ENCODE measurements at regions not wholly inside any gene's neighbourhood (a gene's known extent, or its start where the extent isn't known, plus 50 kb on each side); places are given as distances from the start of the nearest gene placed in this dataset.

DNA sequence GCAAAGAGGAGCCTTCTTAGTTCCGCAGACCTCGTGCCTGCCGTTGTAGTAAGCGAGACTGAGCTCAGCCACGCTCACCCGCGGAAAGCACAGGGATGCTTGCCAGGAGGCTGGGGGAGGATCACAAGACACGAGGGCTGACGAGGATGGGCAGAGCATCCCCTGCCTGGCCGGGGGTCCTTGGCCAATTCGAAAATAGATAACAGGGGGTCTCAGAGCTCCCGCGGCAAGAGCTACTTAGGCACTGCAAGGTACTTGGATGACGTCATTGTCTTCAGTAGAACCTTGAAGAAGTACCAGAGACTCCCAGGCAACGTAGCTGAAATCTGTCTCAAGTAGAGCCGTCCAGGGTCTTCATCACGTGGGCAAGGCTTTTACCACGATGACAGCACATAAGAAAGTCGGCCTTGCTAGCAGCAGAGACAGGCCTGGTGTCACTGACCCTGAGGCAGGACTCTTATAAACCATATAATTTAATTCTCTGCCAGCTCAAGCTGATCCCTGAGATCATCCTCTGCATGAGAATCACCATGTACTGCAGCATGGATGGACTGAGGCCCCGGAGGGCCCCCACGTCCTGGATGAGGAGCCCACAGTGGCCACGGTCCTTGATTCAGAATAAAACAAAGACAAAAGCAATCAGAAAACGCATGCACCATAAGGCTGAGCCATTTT, 81.9 kb downstream of the TMEM18 start:
- no peak overlapping the region for H3K4me2 ChIP-seq
- H3F3A ChIP-seq (replicated peaks; ENCODE audit: insufficient read depth) = no peaks in the 10 kb centered on the region
- H3K4me3 ChIP-seq (ENCODE audit: low read depth in 2 of 2, low read length in 1 of 2) = no peak overlapping the region
- TF ChIP-seq JUND (IDR thresholded peaks at IDR 0.05) (no peak), RCOR1 (IDR thresholded peaks at IDR 0.05; ENCODE audit: low read length) (no peak; the same call in 1 of the 2 replicates)
- TF ChIP-seq, protein P1, sequence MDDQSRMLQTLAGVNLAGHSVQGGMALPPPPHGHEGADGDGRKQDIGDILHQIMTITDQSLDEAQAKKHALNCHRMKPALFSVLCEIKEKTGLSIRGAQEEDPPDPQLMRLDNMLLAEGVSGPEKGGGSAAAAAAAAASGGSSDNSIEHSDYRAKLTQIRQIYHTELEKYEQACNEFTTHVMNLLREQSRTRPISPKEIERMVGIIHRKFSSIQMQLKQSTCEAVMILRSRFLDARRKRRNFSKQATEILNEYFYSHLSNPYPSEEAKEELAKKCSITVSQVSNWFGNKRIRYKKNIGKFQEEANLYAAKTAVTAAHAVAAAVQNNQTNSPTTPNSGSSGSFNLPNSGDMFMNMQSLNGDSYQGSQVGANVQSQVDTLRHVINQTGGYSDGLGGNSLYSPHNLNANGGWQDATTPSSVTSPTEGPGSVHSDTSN (IDR thresholded peaks at IDR 0.05) = no peak
- peaks cover 0 to 59% of the 10 kb centered on the region in 2 experiments; a peak in 2 of 4 replicates for H3K4me1 ChIP-seq (ENCODE audit: control insufficient read depth in 1 of 2, insufficient read depth in 2 of 2, low read depth in 1 of 2, low read length in 1 of 2)
- no peaks in the 10 kb centered on the region for H3K27me3 ChIP-seq (ENCODE audit: insufficient read depth)
- H3K9ac ChIP-seq = no peak overlapping the region
- POLR2A ChIA-PET = no interaction called here
- no peak overlapping the region for H2AFZ ChIP-seq (ENCODE audit: low read depth)
- CTCF ChIA-PET = interaction anchor here (0.7 to 2.1 kb wide), 9 partner anchors 10 to 68 kb away, joined by 3 to 16 read pairs (median 3); no protein-coding TSS in a partner anchor
- H4K20me1 ChIP-seq (ENCODE audit: insufficient read depth) = no peaks in the 10 kb centered on the region
- DNase-seq = peak; percentile 82
- H3K9me2 ChIP-seq = no peaks in the 10 kb centered on the region
- H3K27ac ChIP-seq (ENCODE audit: low read depth in 2 of 2, low read length in 1 of 2) = peak overlapping the region in 1 of 2 experiments; percentile 98; a peak in 2 of 4 replicates
- H3K9me3 ChIP-seq = no peaks in the 10 kb centered on the region
- H3K79me2 ChIP-seq (ENCODE audit: insufficient read depth) = no peaks in the 10 kb centered on the region
- H3K36me3 ChIP-seq (replicated peaks in 1 of 2; ENCODE audit: control insufficient read depth in 1 of 2, insufficient read depth in 2 of 2, low read length in 1 of 2) = no peaks in the 10 kb centered on the region
- 55% methylated on average over 19 of the region's 23 CpGs for WGBS (ENCODE audit: low lambda C conversion rate)

DNA sequence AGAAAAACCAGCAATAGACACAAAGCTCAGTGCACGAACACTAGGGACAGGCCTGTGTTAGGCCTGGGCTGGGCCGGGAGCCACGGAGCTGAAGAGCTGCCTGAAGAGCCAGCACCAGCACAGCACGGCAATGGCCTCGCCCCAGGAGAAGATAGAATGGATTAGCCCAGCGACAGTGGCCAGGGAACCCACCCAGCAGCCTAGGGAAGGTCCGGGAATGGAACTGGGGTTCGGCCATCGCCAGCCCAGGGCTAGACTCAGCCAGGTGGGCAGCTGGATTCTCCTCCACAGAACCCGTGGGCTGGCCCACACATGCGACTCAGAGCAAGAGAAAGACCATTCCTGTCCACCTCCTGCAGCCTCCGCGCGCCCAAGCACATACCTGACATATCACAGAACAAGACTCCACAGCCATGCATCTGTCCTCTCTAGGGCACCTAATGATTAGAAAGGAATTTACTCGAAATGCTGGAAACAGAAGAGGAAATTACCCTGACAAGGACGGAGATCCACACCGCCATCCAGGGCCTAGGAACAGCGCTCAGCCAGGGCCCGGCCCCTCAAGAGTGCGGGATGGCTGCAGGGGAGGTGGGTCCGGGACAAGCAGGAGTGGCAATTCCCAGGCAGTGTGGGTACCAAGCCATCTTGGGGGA, 82.8 kb downstream of the TMEM18 start:
- no peak overlapping the region for H3K4me2 ChIP-seq
- H3K27me3 ChIP-seq (ENCODE audit: insufficient read depth) = no peaks in the 10 kb centered on the region
- H3K4me1 ChIP-seq (ENCODE audit: control insufficient read depth in 1 of 2, insufficient read depth in 2 of 2, low read depth in 1 of 2, low read length in 1 of 2) = peaks cover 0 to 60% of the 10 kb centered on the region in 2 experiments; a peak in 2 of 4 replicates
- H3K9ac ChIP-seq = no peak overlapping the region
- CTCF ChIA-PET = interaction anchor here (0.6 to 2.1 kb wide), 5 partner anchors 9 to 65 kb away, joined by 3 to 16 read pairs (median 5); no protein-coding TSS in a partner anchor
- H2AFZ ChIP-seq (ENCODE audit: low read depth) = no peak overlapping the region
- no peaks in the 10 kb centered on the region for H3K36me3 ChIP-seq (replicated peaks in 1 of 2; ENCODE audit: control insufficient read depth in 1 of 2, insufficient read depth in 2 of 2, low read length in 1 of 2)
- 60% methylated on average over 21 of the region's 21 CpGs for WGBS (ENCODE audit: low lambda C conversion rate)
- no peaks in the 10 kb centered on the region for H4K20me1 ChIP-seq (ENCODE audit: insufficient read depth)
- no peaks in the 10 kb centered on the region for H3K9me3 ChIP-seq
- H3K27ac ChIP-seq (ENCODE audit: low read depth in 2 of 2, low read length in 1 of 2) = peak overlapping the region in 1 of 2 experiments; percentile 98; a peak in 2 of 4 replicates
- no peaks in the 10 kb centered on the region for H3K9me2 ChIP-seq
- POLR2A ChIA-PET = no interaction called here
- no peaks in the 10 kb centered on the region for H3K79me2 ChIP-seq (ENCODE audit: insufficient read depth)
- DNase-seq = no peak
- no peaks in the 10 kb centered on the region for H3F3A ChIP-seq (replicated peaks; ENCODE audit: insufficient read depth)
- H3K4me3 ChIP-seq (ENCODE audit: low read depth in 2 of 2, low read length in 1 of 2) = no peak overlapping the region
- TF ChIP-seq RFX5 (IDR thresholded peaks at IDR 0.05; ENCODE audit: low read length) (no peak), EZH2phosphoT487 (IDR thresholded peaks at IDR 0.05; ENCODE audit: borderline replicate concordance, low read depth) (no peak), RAD21 (IDR thresholded peaks at IDR 0.05; ENCODE audit: low read length) (no peak), JUND (IDR thresholded peaks at IDR 0.05) (no peak), YY1 (IDR thresholded peaks at IDR 0.05; ENCODE audit: low read depth) (no peak), FOXM1 (IDR thresholded peaks at IDR 0.05; ENCODE audit: low read depth) (no peak)
- TF ChIP-seq, protein P2, sequence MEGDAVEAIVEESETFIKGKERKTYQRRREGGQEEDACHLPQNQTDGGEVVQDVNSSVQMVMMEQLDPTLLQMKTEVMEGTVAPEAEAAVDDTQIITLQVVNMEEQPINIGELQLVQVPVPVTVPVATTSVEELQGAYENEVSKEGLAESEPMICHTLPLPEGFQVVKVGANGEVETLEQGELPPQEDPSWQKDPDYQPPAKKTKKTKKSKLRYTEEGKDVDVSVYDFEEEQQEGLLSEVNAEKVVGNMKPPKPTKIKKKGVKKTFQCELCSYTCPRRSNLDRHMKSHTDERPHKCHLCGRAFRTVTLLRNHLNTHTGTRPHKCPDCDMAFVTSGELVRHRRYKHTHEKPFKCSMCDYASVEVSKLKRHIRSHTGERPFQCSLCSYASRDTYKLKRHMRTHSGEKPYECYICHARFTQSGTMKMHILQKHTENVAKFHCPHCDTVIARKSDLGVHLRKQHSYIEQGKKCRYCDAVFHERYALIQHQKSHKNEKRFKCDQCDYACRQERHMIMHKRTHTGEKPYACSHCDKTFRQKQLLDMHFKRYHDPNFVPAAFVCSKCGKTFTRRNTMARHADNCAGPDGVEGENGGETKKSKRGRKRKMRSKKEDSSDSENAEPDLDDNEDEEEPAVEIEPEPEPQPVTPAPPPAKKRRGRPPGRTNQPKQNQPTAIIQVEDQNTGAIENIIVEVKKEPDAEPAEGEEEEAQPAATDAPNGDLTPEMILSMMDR (IDR thresholded peaks at IDR 0.05) = no peak
- TF ChIP-seq, protein P3, sequence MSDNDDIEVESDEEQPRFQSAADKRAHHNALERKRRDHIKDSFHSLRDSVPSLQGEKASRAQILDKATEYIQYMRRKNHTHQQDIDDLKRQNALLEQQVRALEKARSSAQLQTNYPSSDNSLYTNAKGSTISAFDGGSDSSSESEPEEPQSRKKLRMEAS (IDR thresholded peaks at IDR 0.05; ENCODE audit: low read depth) = no peak
- TF ChIP-seq, protein P4, sequence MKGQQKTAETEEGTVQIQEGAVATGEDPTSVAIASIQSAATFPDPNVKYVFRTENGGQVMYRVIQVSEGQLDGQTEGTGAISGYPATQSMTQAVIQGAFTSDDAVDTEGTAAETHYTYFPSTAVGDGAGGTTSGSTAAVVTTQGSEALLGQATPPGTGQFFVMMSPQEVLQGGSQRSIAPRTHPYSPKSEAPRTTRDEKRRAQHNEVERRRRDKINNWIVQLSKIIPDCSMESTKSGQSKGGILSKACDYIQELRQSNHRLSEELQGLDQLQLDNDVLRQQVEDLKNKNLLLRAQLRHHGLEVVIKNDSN (IDR thresholded peaks at IDR 0.05; ENCODE audit: borderline replicate concordance, low read depth) = no peak
- TF ChIP-seq, protein P1 (IDR thresholded peaks at IDR 0.05) = no peak
- TF ChIP-seq, protein P5, sequence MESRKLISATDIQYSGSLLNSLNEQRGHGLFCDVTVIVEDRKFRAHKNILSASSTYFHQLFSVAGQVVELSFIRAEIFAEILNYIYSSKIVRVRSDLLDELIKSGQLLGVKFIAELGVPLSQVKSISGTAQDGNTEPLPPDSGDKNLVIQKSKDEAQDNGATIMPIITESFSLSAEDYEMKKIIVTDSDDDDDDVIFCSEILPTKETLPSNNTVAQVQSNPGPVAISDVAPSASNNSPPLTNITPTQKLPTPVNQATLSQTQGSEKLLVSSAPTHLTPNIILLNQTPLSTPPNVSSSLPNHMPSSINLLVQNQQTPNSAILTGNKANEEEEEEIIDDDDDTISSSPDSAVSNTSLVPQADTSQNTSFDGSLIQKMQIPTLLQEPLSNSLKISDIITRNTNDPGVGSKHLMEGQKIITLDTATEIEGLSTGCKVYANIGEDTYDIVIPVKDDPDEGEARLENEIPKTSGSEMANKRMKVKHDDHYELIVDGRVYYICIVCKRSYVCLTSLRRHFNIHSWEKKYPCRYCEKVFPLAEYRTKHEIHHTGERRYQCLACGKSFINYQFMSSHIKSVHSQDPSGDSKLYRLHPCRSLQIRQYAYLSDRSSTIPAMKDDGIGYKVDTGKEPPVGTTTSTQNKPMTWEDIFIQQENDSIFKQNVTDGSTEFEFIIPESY (IDR thresholded peaks at IDR 0.05; ENCODE audit: borderline replicate concordance, low read depth) = no peak
- TF ChIP-seq, protein P6, sequence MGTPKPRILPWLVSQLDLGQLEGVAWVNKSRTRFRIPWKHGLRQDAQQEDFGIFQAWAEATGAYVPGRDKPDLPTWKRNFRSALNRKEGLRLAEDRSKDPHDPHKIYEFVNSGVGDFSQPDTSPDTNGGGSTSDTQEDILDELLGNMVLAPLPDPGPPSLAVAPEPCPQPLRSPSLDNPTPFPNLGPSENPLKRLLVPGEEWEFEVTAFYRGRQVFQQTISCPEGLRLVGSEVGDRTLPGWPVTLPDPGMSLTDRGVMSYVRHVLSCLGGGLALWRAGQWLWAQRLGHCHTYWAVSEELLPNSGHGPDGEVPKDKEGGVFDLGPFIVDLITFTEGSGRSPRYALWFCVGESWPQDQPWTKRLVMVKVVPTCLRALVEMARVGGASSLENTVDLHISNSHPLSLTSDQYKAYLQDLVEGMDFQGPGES (IDR thresholded peaks at IDR 0.05; ENCODE audit: low read depth, low read length) = no peak
- TF ChIP-seq, protein P7, sequence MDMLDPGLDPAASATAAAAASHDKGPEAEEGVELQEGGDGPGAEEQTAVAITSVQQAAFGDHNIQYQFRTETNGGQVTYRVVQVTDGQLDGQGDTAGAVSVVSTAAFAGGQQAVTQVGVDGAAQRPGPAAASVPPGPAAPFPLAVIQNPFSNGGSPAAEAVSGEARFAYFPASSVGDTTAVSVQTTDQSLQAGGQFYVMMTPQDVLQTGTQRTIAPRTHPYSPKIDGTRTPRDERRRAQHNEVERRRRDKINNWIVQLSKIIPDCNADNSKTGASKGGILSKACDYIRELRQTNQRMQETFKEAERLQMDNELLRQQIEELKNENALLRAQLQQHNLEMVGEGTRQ (IDR thresholded peaks at IDR 0.05; ENCODE audit: borderline replicate concordance, low read depth, low read length) = no peak
